HepG2 (cell line): ENCODE measurements at regions not wholly inside any gene's neighbourhood (a gene's known extent, or its start where the extent isn't known, plus 50 kb on each side); places are given as distances from the start of the nearest gene placed in this dataset.

Source experiments
- CREB1 ChIP-seq, 2 experiments: fragments of 450-650 bp in 1 of 2; IDR thresholded peaks; 2 replicates each; pipeline ENCODE4 v1.6.1; 2016 to 2017; ENCODE audit warnings: control low read depth in 1 of 2, mild to moderate bottlenecking in 1 of 2, missing compliant biosample characterization in 1 of 2, missing genetic modification characterization in 1 of 2
- FOXP1 ChIP-seq, 2 experiments: fragments of 450-650 bp in 1 of 2; IDR thresholded peaks; 2 replicates each; pipeline ENCODE4 v1.6.1; 2017 to 2018; ENCODE audit warnings: antibody characterized with exemption in 1 of 2
- GMEB1 ChIP-seq: sonication (generic); formaldehyde crosslinking; IDR thresholded peaks from 2 replicates; pipeline ENCODE4 v1.5.1; 2020; ENCODE audit warnings: missing genetic modification reagents, mild to moderate bottlenecking, borderline replicate concordance
- MEIS2 ChIP-seq: sonication (generic); formaldehyde crosslinking; IDR thresholded peaks from 2 replicates; pipeline ENCODE4 v1.9.0; 2021; ENCODE audit warnings: mild to moderate bottlenecking, missing genetic modification reagents
- POLR2A ChIP-seq, 2 experiments: IDR thresholded peaks; 2 replicates each; pipeline ENCODE4 v1.6.1; 2011; ENCODE audit warnings: low read depth in 2 of 2, low read length in 2 of 2, mild to moderate bottlenecking in 1 of 2, moderate library complexity in 1 of 2; ENCODE audit not compliant: insufficient read depth in 1 of 2
- RAD21 ChIP-seq: fragments of 450-650 bp; formaldehyde crosslinking; IDR thresholded peaks from 2 replicates; pipeline ENCODE4 v1.5.0; 2020; ENCODE audit warnings: mild to moderate bottlenecking
- SMC3 ChIP-seq: IDR thresholded peaks from 2 replicates; pipeline ENCODE4 v1.6.1; 2011; ENCODE audit warnings: low read length, improper control_type of control experiment

GRCh38 chr2:66968946-66969345 lies 428.2 kb upstream of the ETAA1 start:
- TF ChIP-seq MEIS2 (CRISPR knock-in tag) (no peak), SMC3 (no peak), FOXP1 (IDR thresholded peaks at IDR 0.05) (no peak), FOXP1 (CRISPR knock-in tag; IDR thresholded peaks at IDR 0.05) (no peak), POLR2A (IDR thresholded peaks at IDR 0.05; ENCODE audit: insufficient read depth in 1 of 2, low read depth in 2 of 2, low read length in 2 of 2) (no peak), CREB1 (IDR thresholded peaks at IDR 0.05) (no peak), CREB1 (CRISPR knock-in tag; IDR thresholded peaks at IDR 0.05) (no peak), GMEB1 (CRISPR knock-in tag) (no peak), RAD21 (CRISPR knock-in tag) (no peak)
